Activated CD8-positive, alpha-beta T cell treated with anti-CD3 and anti-CD28 coated beads for 36 hours (primary cell): ENCODE measurements at regions not wholly inside any gene's neighbourhood (a gene's known extent, or its start where the extent isn't known, plus 50 kb on each side); places are given as distances from the start of the nearest gene placed in this dataset.

ENCODE experiments used
- ATAC-seq: fragments of 200-7000 bp; cut with Tn5 transposase; one replicate; pipeline ENCODE4 v1.10.0; 2021; ENCODE audit warnings: mild to moderate bottlenecking, moderate library complexity
- CTCF ChIA-PET: fragments of 350-600 bp; sonication (Branson Sonifier 250); formaldehyde crosslinking; loops from one replicate; lab custom pipeline; 2021; ENCODE audit warnings: antibody characterized with exemption; lab: Charles Lee
- POLR2A ChIA-PET: fragments of 350-600 bp; sonication (Branson Sonifier 250); formaldehyde crosslinking; loops from one replicate; lab custom pipeline; 2021; ENCODE audit warnings: antibody characterized with exemption; lab: Charles Lee
- DNase-seq: peaks from one replicate; pipeline ENCODE4 v3.0.0-alpha.2; 2020
- H3K27ac Mint-ChIP-seq: one replicate; pipeline ENCODE4 v1.8.0; 2021; ENCODE audit warnings: mild to moderate bottlenecking, mixed read lengths
- H3K27me3 Mint-ChIP-seq: one replicate; pipeline ENCODE4 v1.8.0; 2021; ENCODE audit warnings: mixed read lengths
- H3K36me3 Mint-ChIP-seq: one replicate; pipeline ENCODE4 v1.8.0; 2021; ENCODE audit warnings: low read depth, mixed read lengths
- H3K4me1 Mint-ChIP-seq: one replicate; pipeline ENCODE4 v1.8.0; 2021; ENCODE audit warnings: low read depth, mixed read lengths
- H3K4me3 Mint-ChIP-seq: one replicate; pipeline ENCODE4 v1.8.0; 2021; ENCODE audit warnings: mild to moderate bottlenecking, moderate library complexity, mixed read lengths
- H3K9me3 Mint-ChIP-seq: one replicate; pipeline ENCODE4 v1.8.0; 2021; ENCODE audit warnings: mixed read lengths
- CTCF ChIP-seq: fragments of 200-600 bp; IDR thresholded peaks from one replicate; pipeline ENCODE4 v1.8.0; 2022; ENCODE audit warnings: antibody characterized with exemption, mild to moderate bottlenecking
- intact Hi-C: fragments of 100-400 bp; cut with micrococcal nuclease; formaldehyde crosslinking; loops from one replicate; pipeline ENCODE4 v1.10.0; 2022

- peaks cover 2% of the 10 kb centered on the region for H3K27me3 Mint-ChIP-seq
- H3K36me3 Mint-ChIP-seq: no peaks in the 10 kb centered on the region
- DNase-seq: no peak
- intact Hi-C loops: no loop called here
- H3K9me3 Mint-ChIP-seq: no peaks in the 10 kb centered on the region
- CTCF ChIA-PET: no interaction called here
- no peak overlapping the region for H3K27ac Mint-ChIP-seq
- no peak for TF ChIP-seq CTCF
- POLR2A ChIA-PET: no interaction called here
- H3K4me1 Mint-ChIP-seq: no peaks in the 10 kb centered on the region
- no peak overlapping the region for H3K4me3 Mint-ChIP-seq
- ATAC-seq: no peak
Measured at GRCh38 chr6:82780334-82780733, 285.3 kb downstream of the UBE3D start.

GRCh38 chr6:82781620-82782204 is 283.9 kb downstream of the UBE3D start:
- ChIA-PET CTCF (no interaction called here), POLR2A (no interaction called here)
- intact Hi-C loops: no loop called here
- no peaks in the 10 kb centered on the region for H3K9me3 Mint-ChIP-seq
- H3K4me3 Mint-ChIP-seq: no peak overlapping the region
- ATAC-seq (no peak), DNase-seq (no peak)
- no peak for TF ChIP-seq CTCF
- H3K27me3 Mint-ChIP-seq: peaks cover 2% of the 10 kb centered on the region
- H3K36me3 Mint-ChIP-seq: no peaks in the 10 kb centered on the region
- H3K27ac Mint-ChIP-seq: no peak overlapping the region
- no peaks in the 10 kb centered on the region for H3K4me1 Mint-ChIP-seq

- no peak for DNase-seq
- intact Hi-C loops: no loop called here
- no peak for TF ChIP-seq CTCF
- Mint-ChIP-seq H3K27me3 (peaks cover 4% of the 10 kb centered on the region), H3K4me3 (no peak overlapping the region), H3K36me3 (no peaks in the 10 kb centered on the region), H3K9me3 (no peaks in the 10 kb centered on the region), H3K4me1 (no peaks in the 10 kb centered on the region), H3K27ac (no peak overlapping the region)
- POLR2A ChIA-PET: no interaction called here
- ATAC-seq: no peak
- CTCF ChIA-PET: no interaction called here
Measured at GRCh38 chr6:82783587-82784236, 281.9 kb downstream of the UBE3D start.

GRCh38 chr6:82785206-82785605 is 280.4 kb downstream of the UBE3D start:
- no peak for ATAC-seq
- Mint-ChIP-seq H3K4me1 (no peaks in the 10 kb centered on the region), H3K27me3 (peaks cover 4% of the 10 kb centered on the region), H3K36me3 (no peaks in the 10 kb centered on the region), H3K9me3 (peaks cover 3% of the 10 kb centered on the region), H3K4me3 (no peak overlapping the region), H3K27ac (no peak overlapping the region)
- intact Hi-C loops: no loop called here
- CTCF ChIA-PET: no interaction called here
- POLR2A ChIA-PET: no interaction called here
- TF ChIP-seq CTCF: no peak
- no peak for DNase-seq

GRCh38 chr6:82786248-82786647 is 279.4 kb downstream of the UBE3D start:
- H3K27ac Mint-ChIP-seq: no peak overlapping the region

More at GRCh38 chr6:82786248-82786647, 279.4 kb downstream of the UBE3D start:
- no peak for TF ChIP-seq CTCF
- Mint-ChIP-seq H3K27me3 (peaks cover 4% of the 10 kb centered on the region), H3K4me3 (no peak overlapping the region), H3K9me3 (peaks cover 8% of the 10 kb centered on the region), H3K4me1 (no peaks in the 10 kb centered on the region), H3K36me3 (no peaks in the 10 kb centered on the region)
- CTCF ChIA-PET: no interaction called here
- intact Hi-C loops: no loop called here
- DNase-seq (no peak), ATAC-seq (no peak)
- POLR2A ChIA-PET: no interaction called here
